HCT116 (cell line): ENCODE measurements at regions not wholly inside any gene's neighbourhood (a gene's known extent, or its start where the extent isn't known, plus 50 kb on each side); places are given as distances from the start of the nearest gene placed in this dataset.

Experiments
- ATAC-seq: fragments of 200-7000 bp; cut with Tn5 transposase; 2 replicates; pipeline ENCODE4 v1.9.1; 2020; ENCODE audit warnings: mild to moderate bottlenecking, moderate library complexity
- BruUV-seq: library from RNA; stranded (reverse); fragments of 400-500 nt; replicated peaks from 2 replicates; lab custom pipeline; 2021; lab: Mats Ljungman, UMichigan
- CTCF ChIA-PET: fragments of 300-600 bp; sonication (Branson Sonifier 250); formaldehyde crosslinking; loops from one replicate; lab custom pipeline; 2021; ENCODE audit warnings: antibody characterized with exemption; lab: Charles Lee
- POLR2A ChIA-PET: fragments of 300-600, 350-600 bp; sonication (Branson Sonifier 250); formaldehyde crosslinking; loops from one replicate; lab custom pipeline; 2021; ENCODE audit warnings: antibody characterized with exemption; lab: Charles Lee
- RAD21 ChIA-PET, 2 experiments: fragments of 300-600 bp; sonication (Branson Sonifier 250); formaldehyde crosslinking; loops; one replicate each; lab custom pipeline; 2023; ENCODE audit warnings: low total read pairs in 2 of 2; ENCODE audit not compliant: uncharacterized antibody in 2 of 2, unreplicated experiment in 2 of 2, low non-redundant PET in 1 of 2; lab: Charles Lee
- DNase-seq: peaks from one replicate; pipeline ENCODE4 v3.0.0-alpha.2; 2010; ENCODE audit warnings: low read depth, low spot score
- H2AFZ ChIP-seq: fragments of 200-600 bp; shearing (Covaris generic), sonication (generic); 2 replicates; pipeline ENCODE4 v1.6.1; 2017; ENCODE audit warnings: low read depth, mixed run types, mixed read lengths, antibody characterized with exemption, low read length; ENCODE audit not compliant: poor library complexity, severe bottlenecking
- H3K27ac ChIP-seq: 2 replicates; pipeline ENCODE4 v1.5.1; 2012; ENCODE audit warnings: low read depth, low read length
- H3K27me3 ChIP-seq: fragments of 200-600 bp; sonication (generic); 2 replicates; pipeline ENCODE4 v1.6.1; 2016; ENCODE audit warnings: mixed run types, low read length, mixed read lengths; ENCODE audit not compliant: insufficient read depth
- H3K36me3 ChIP-seq, 2 experiments: fragments of 200-500 bp in 1 of 2; fragments of 200-600 bp in 1 of 2; sonication (Bioruptor generic) in 1 of 2; sonication (generic) in 1 of 2; 2 replicates each; pipeline versions ENCODE4 v1.5.1 to v1.6.1; 2014 to 2016; ENCODE audit warnings: low read length in 2 of 2, inconsistent platforms in 1 of 2, mixed read lengths in 1 of 2, mixed run types in 1 of 2; ENCODE audit not compliant: insufficient read depth in 2 of 2, control insufficient read depth in 1 of 2
- H3K4me1 ChIP-seq, 2 experiments: fragments of 200-600 bp in 1 of 2; sonication (generic) in 1 of 2; 2 replicates each; pipeline versions ENCODE4 v1.5.1 to v1.6.1; 2012 to 2017; ENCODE audit warnings: low read length in 2 of 2, inconsistent platforms in 1 of 2, mild to moderate bottlenecking in 1 of 2, mixed read lengths in 1 of 2, mixed run types in 1 of 2, moderate library complexity in 1 of 2; ENCODE audit not compliant: insufficient read depth in 2 of 2, control insufficient read depth in 1 of 2
- H3K4me2 ChIP-seq: fragments of 200-600 bp; sonication (generic); 2 replicates; pipeline ENCODE4 v1.6.1; 2017; ENCODE audit warnings: mixed run types, low read length, mixed read lengths
- H3K4me3 ChIP-seq, 2 experiments: fragments of 200-600 bp in 1 of 2; sonication (generic) in 1 of 2; replicated peaks in 1 of 2; 2 replicates each; pipeline ENCODE4 v1.5.1; 2011 to 2016; ENCODE audit warnings: low read length in 2 of 2, control low read depth in 1 of 2, low read depth in 1 of 2, mild to moderate bottlenecking in 1 of 2, mixed read lengths in 1 of 2, mixed run types in 1 of 2
- H3K79me2 ChIP-seq: fragments of 200-600 bp; sonication (generic); 2 replicates; pipeline ENCODE4 v1.6.1; 2017; ENCODE audit warnings: mild to moderate bottlenecking, mixed run types, low read length, moderate library complexity, mixed read lengths; ENCODE audit not compliant: insufficient read depth
- H3K9ac ChIP-seq: fragments of 200-600 bp; sonication (generic); 2 replicates; pipeline ENCODE4 v1.6.1; 2016; ENCODE audit warnings: low read length, mixed read lengths
- H3K9me2 ChIP-seq: fragments of 200-600 bp; sonication (generic), shearing (Covaris generic); 2 replicates; pipeline ENCODE4 v1.6.1; 2017; ENCODE audit warnings: mixed run types, mild to moderate bottlenecking, moderate library complexity; ENCODE audit not compliant: insufficient read depth
- H3K9me3 ChIP-seq, 2 experiments: fragments of 200-500 bp in 1 of 2; fragments of 200-600 bp in 1 of 2; sonication (Bioruptor generic) in 1 of 2; sonication (generic) in 1 of 2; 2 replicates each; pipeline ENCODE4 v1.6.1; 2014 to 2017; ENCODE audit warnings: low read length in 2 of 2, mixed read lengths in 2 of 2, inconsistent platforms in 1 of 2, low read depth in 1 of 2, mild to moderate bottlenecking in 1 of 2, mixed run types in 1 of 2, moderate library complexity in 1 of 2; ENCODE audit not compliant: control insufficient read depth in 1 of 2, insufficient read depth in 1 of 2
- H4K20me1 ChIP-seq: fragments of 200-600 bp; sonication (generic), shearing (Covaris generic); 2 replicates; pipeline ENCODE4 v1.6.1; 2017; ENCODE audit warnings: mixed run types, mild to moderate bottlenecking, moderate library complexity; ENCODE audit not compliant: insufficient read depth
- ATF3 ChIP-seq: IDR thresholded peaks from 2 replicates; pipeline ENCODE4 v1.6.1; 2012
- CTCF ChIP-seq, 3 experiments: fragments of 200-600 bp in 1 of 3; sonication (generic) in 1 of 3; IDR thresholded peaks in 2 of 3; conservative IDR thresholded peaks in 1 of 3; 2 replicates each; pipeline ENCODE4 v1.5.1; 2012 to 2017; ENCODE audit warnings: low read depth in 2 of 3, low read length in 2 of 3, antibody characterized with exemption in 1 of 3, borderline replicate concordance in 1 of 3, control low read depth in 1 of 3, mild to moderate bottlenecking in 1 of 3, mixed read lengths in 1 of 3, mixed run types in 1 of 3, moderate library complexity in 1 of 3; ENCODE audit not compliant: insufficient read depth in 1 of 3
- EGR1 ChIP-seq: IDR thresholded peaks from 2 replicates; pipeline ENCODE4 v1.6.1; 2012; ENCODE audit warnings: low read depth
- ELF1 ChIP-seq: IDR thresholded peaks from 2 replicates; pipeline ENCODE4 v1.6.1; 2012; ENCODE audit warnings: low read depth, borderline replicate concordance
- EZH2 ChIP-seq: fragments of 200-600 bp; sonication (generic); IDR thresholded peaks from 2 replicates; pipeline ENCODE4 v1.6.1; 2017; ENCODE audit warnings: antibody characterized with exemption, mixed run types
- FOSL1 ChIP-seq: IDR thresholded peaks from 2 replicates; pipeline ENCODE4 v1.6.1; 2012; ENCODE audit warnings: low read depth
- JUND ChIP-seq: IDR thresholded peaks from 2 replicates; pipeline ENCODE4 v1.6.1; 2012
- MAX ChIP-seq: IDR thresholded peaks from 2 replicates; pipeline ENCODE4 v1.6.1; 2012
- POLR2A ChIP-seq: IDR thresholded peaks from 2 replicates; pipeline ENCODE4 v1.7.0; 2011; ENCODE audit warnings: borderline replicate concordance; ENCODE audit not compliant: insufficient read depth, insufficient read length; ENCODE audit errors: extremely low read depth
- POLR2AphosphoS5 ChIP-seq: IDR thresholded peaks from 2 replicates; pipeline ENCODE4 v1.6.1; 2011; ENCODE audit warnings: mild to moderate bottlenecking, low read depth, low read length, moderate library complexity
- REST ChIP-seq: IDR thresholded peaks from 2 replicates; pipeline ENCODE4 v1.6.1; 2012; ENCODE audit warnings: low read depth
- SIN3A ChIP-seq: IDR thresholded peaks from 2 replicates; pipeline ENCODE4 v1.6.1; 2012; ENCODE audit warnings: low read depth
- SRF ChIP-seq: IDR thresholded peaks from 2 replicates; pipeline ENCODE4 v1.6.1; 2012; ENCODE audit warnings: low read depth
- TCF7L2 ChIP-seq: IDR thresholded peaks from 2 replicates; pipeline ENCODE4 v1.7.0; 2011; ENCODE audit warnings: borderline replicate concordance, inconsistent platforms; ENCODE audit not compliant: insufficient read depth, insufficient read length; ENCODE audit errors: extremely low read depth
- YY1 ChIP-seq: IDR thresholded peaks from 2 replicates; pipeline ENCODE4 v1.6.1; 2011; ENCODE audit warnings: low read length, low read depth, moderate library complexity, mild to moderate bottlenecking; ENCODE audit not compliant: insufficient replicate concordance; ENCODE audit errors: extremely low read depth
- ZBTB33 ChIP-seq: IDR thresholded peaks from 2 replicates; pipeline ENCODE4 v1.6.1; 2011; ENCODE audit warnings: mild to moderate bottlenecking, low read length, moderate library complexity; ENCODE audit not compliant: insufficient replicate concordance; ENCODE audit errors: extremely low read depth
- ZFX ChIP-seq: fragments of 450-650 bp; IDR thresholded peaks from 2 replicates; pipeline ENCODE4 v1.6.1; 2017
- ZNF274 ChIP-seq: fragments of 200-500 bp; sonication (Bioruptor generic); IDR thresholded peaks from 2 replicates; pipeline ENCODE4 v1.6.1; 2014; ENCODE audit warnings: mild to moderate bottlenecking, low read depth, low read length, inconsistent platforms
- intact Hi-C: fragments of 100-400 bp; cut with micrococcal nuclease; formaldehyde crosslinking; loops from 2 replicates; pipeline ENCODE4 v1.10.0; 2022

GRCh38 chr14:103194256-103195045, 71.2 kb downstream of the TNFAIP2 start:
- intact Hi-C loops = no loop called here
- H3K27ac ChIP-seq = no peak overlapping the region
- no peaks in the 10 kb centered on the region for H3K9me2 ChIP-seq
- H3K36me3 ChIP-seq = no peaks in the 10 kb centered on the region
- H3K9ac ChIP-seq = no peak overlapping the region
- H4K20me1 ChIP-seq = no peaks in the 10 kb centered on the region
- DNase-seq = no peak
- TF ChIP-seq SIN3A (no peak), ATF3 (no peak), REST (no peak), ZFX (no peak), EGR1 (no peak), ZBTB33 (no peak), FOSL1 (no peak), ZNF274 (no peak), EZH2 (no peak), TCF7L2 (no peak), ELF1 (no peak), CTCF (IDR thresholded peaks at IDR 0.05 in 2 of 3, conservative IDR thresholded peaks at IDR 0.05 in 1 of 3; ENCODE audit: borderline replicate concordance in 1 of 3, insufficient read depth in 1 of 3, low read depth in 2 of 3, low read length in 2 of 3) (no peak), SRF (no peak), POLR2A (no peak), POLR2AphosphoS5 (no peak), JUND (no peak), MAX (no peak), YY1 (no peak)
- TF ChIP-seq, all 23 proteins: peak for 0
- Histone ChIP-seq H3K4me1 (no peaks in the 10 kb centered on the region), H3K4me3 (no peak overlapping the region), H3K9me3 (no peaks in the 10 kb centered on the region), H3K27me3 (no peaks in the 10 kb centered on the region), H2AFZ (no peak overlapping the region), H3K79me2 (no peaks in the 10 kb centered on the region), H3K4me2 (no peak overlapping the region)
- ChIA-PET RAD21 (no interaction called here), CTCF (no interaction called here), POLR2A (no interaction called here)
- BruUV-seq = no TSS peak
- ATAC-seq = no peak
